SK-N-SH treated with all-trans-retinoic acid at 6 μM for 48 hours (cell line): ENCODE measurements at regions not wholly inside any gene's neighbourhood (a gene's known extent, or its start where the extent isn't known, plus 50 kb on each side); places are given as distances from the start of the nearest gene placed in this dataset.

Source experiments
- ARNTL ChIP-seq: fragments of 450-650 bp; formaldehyde crosslinking; IDR thresholded peaks from 2 replicates; pipeline ENCODE4 v1.5.0; 2020; ENCODE audit warnings: low read depth, mild to moderate bottlenecking, moderate library complexity, borderline replicate concordance
- BACH2 ChIP-seq: fragments of 250-450 bp; sonication (Bioruptor Pico); IDR thresholded peaks from 2 replicates; pipeline ENCODE4 v1.9.0; 2021; ENCODE audit warnings: mild to moderate bottlenecking, borderline replicate concordance
- CSRNP3 ChIP-seq: fragments of 250-450 bp; sonication (Bioruptor Pico); IDR thresholded peaks from 2 replicates; pipeline ENCODE4 v1.5.1; 2021; ENCODE audit warnings: mild to moderate bottlenecking, moderate library complexity
- ESRRG ChIP-seq: fragments of 250-450 bp; sonication (Bioruptor Pico); IDR thresholded peaks from 2 replicates; pipeline ENCODE4 v1.6.1; 2021; ENCODE audit warnings: mild to moderate bottlenecking
- GLIS3 ChIP-seq: fragments of 250-450 bp; sonication (Bioruptor Pico); IDR thresholded peaks from 2 replicates; pipeline ENCODE4 v1.5.0; 2020; ENCODE audit warnings: mild to moderate bottlenecking, moderate library complexity
- SNAI2 ChIP-seq: fragments of 250-450 bp; sonication (Bioruptor Pico); IDR thresholded peaks from 2 replicates; pipeline ENCODE4 v1.5.0; 2020; ENCODE audit warnings: mild to moderate bottlenecking, moderate library complexity
- TCF4 ChIP-seq: fragments of 250-450 bp; sonication (Bioruptor Pico); IDR thresholded peaks from 2 replicates; pipeline ENCODE4 v1.8.0; 2021; ENCODE audit warnings: mild to moderate bottlenecking, moderate library complexity, borderline replicate concordance
- TOX ChIP-seq: fragments of 250-450 bp; sonication (Bioruptor Pico); IDR thresholded peaks from 2 replicates; pipeline ENCODE4 v1.8.0; 2021; ENCODE audit warnings: mild to moderate bottlenecking, moderate library complexity, borderline replicate concordance
- ZFP3 ChIP-seq: fragments of 250-450 bp; sonication (Bioruptor Pico); IDR thresholded peaks from 2 replicates; pipeline ENCODE4 v1.5.0; 2020; ENCODE audit warnings: mild to moderate bottlenecking, moderate library complexity
- ZFP30 ChIP-seq: fragments of 450-650 bp; formaldehyde crosslinking; IDR thresholded peaks from 2 replicates; pipeline ENCODE4 v1.5.0; 2022; ENCODE audit warnings: mild to moderate bottlenecking, moderate library complexity
- ZNF565 ChIP-seq: fragments of 450-650 bp; formaldehyde crosslinking; conservative IDR thresholded peaks from 2 replicates; pipeline ENCODE4 v1.5.0; 2020; ENCODE audit warnings: low read depth, mild to moderate bottlenecking, moderate library complexity
- TF ChIP-seq, protein P1 (sequence below): fragments of 250-450 bp; sonication (Bioruptor Pico); IDR thresholded peaks from 2 replicates; pipeline ENCODE4 v1.8.0; 2020; ENCODE audit warnings: mild to moderate bottlenecking, moderate library complexity, borderline replicate concordance
- TF ChIP-seq, protein P2 (sequence below): fragments of 250-450 bp; sonication (Bioruptor Pico); IDR thresholded peaks from 2 replicates; pipeline ENCODE4 v1.5.1; 2020; ENCODE audit warnings: low read depth, mild to moderate bottlenecking, moderate library complexity

DNA sequence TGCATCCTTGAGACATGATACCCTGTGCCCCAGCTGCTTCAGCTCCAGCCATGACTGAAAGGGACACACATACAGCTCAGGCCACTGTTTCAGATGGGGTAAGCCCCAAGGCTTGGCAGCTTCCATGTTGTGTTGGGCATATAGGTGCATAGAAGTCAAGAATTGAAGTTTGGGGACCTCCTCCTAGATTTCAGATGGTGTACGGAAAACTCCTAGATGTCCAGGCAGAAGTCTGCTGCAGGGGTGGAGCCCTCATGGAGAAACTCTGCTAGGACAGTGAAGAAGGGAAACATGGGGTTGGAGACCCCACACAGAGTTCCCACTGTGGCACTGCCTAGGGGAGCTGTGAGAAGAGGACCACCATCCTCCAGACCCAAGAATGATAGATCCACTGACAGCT, 1379.0 kb upstream of the MAP3K7 start:
- TF ChIP-seq, protein P1, sequence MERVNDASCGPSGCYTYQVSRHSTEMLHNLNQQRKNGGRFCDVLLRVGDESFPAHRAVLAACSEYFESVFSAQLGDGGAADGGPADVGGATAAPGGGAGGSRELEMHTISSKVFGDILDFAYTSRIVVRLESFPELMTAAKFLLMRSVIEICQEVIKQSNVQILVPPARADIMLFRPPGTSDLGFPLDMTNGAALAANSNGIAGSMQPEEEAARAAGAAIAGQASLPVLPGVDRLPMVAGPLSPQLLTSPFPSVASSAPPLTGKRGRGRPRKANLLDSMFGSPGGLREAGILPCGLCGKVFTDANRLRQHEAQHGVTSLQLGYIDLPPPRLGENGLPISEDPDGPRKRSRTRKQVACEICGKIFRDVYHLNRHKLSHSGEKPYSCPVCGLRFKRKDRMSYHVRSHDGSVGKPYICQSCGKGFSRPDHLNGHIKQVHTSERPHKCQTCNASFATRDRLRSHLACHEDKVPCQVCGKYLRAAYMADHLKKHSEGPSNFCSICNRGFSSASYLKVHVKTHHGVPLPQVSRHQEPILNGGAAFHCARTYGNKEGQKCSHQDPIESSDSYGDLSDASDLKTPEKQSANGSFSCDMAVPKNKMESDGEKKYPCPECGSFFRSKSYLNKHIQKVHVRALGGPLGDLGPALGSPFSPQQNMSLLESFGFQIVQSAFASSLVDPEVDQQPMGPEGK = no peak
- TF ChIP-seq CSRNP3 (CRISPR knock-in tag) (no peak), GLIS3 (no peak), ZNF565 (CRISPR knock-in tag) (no peak), ESRRG (CRISPR knock-in tag) (no peak), ZFP30 (CRISPR knock-in tag) (no peak), BACH2 (CRISPR knock-in tag) (no peak), ZFP3 (CRISPR knock-in tag) (no peak), ARNTL (no peak), SNAI2 (no peak), TCF4 (CRISPR knock-in tag) (no peak), TOX (CRISPR knock-in tag) (no peak)
- TF ChIP-seq, protein P2, sequence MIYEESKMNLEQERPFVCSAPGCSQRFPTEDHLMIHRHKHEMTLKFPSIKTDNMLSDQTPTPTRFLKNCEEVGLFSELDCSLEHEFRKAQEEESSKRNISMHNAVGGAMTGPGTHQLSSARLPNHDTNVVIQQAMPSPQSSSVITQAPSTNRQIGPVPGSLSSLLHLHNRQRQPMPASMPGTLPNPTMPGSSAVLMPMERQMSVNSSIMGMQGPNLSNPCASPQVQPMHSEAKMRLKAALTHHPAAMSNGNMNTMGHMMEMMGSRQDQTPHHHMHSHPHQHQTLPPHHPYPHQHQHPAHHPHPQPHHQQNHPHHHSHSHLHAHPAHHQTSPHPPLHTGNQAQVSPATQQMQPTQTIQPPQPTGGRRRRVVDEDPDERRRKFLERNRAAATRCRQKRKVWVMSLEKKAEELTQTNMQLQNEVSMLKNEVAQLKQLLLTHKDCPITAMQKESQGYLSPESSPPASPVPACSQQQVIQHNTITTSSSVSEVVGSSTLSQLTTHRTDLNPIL (CRISPR knock-in tag) = no peak
